Naive B cell (primary cell): ENCODE measurements at regions not wholly inside any gene's neighbourhood (a gene's known extent, or its start where the extent isn't known, plus 50 kb on each side); places are given as distances from the start of the nearest gene placed in this dataset.

Experiments
- ATAC-seq, 2 donors: fragments of 150-1000 bp; cut with Tn5 transposase; 2 replicates each; pipeline ENCODE4 v1.10.0; 2021; ENCODE audit warnings: low read depth in 2 of 2, mild to moderate bottlenecking in 2 of 2, moderate library complexity in 2 of 2
- DNase-seq: peaks from one replicate; pipeline ENCODE4 v3.0.0; 2022
- H3K27ac Mint-ChIP-seq, 6 donors: one replicate each; pipeline ENCODE4 v1.8.0; 2020 to 2022; ENCODE audit warnings: mild to moderate bottlenecking in 6 of 6, mixed read lengths in 6 of 6, moderate library complexity in 5 of 6, inconsistent platforms in 2 of 6
- H3K27me3 Mint-ChIP-seq, 3 donors: one replicate each; pipeline ENCODE4 v1.8.0; 2021 to 2022; ENCODE audit warnings: mixed read lengths in 3 of 3, mild to moderate bottlenecking in 1 of 3
- H3K36me3 Mint-ChIP-seq, 2 donors: one replicate each; pipeline ENCODE4 v1.8.0; 2020 to 2022; ENCODE audit warnings: mixed read lengths in 2 of 2, inconsistent platforms in 1 of 2, mild to moderate bottlenecking in 1 of 2
- H3K4me1 Mint-ChIP-seq, 3 donors: one replicate each; pipeline ENCODE4 v1.8.0; 2020 to 2022; ENCODE audit warnings: mixed read lengths in 3 of 3, inconsistent platforms in 1 of 3, mild to moderate bottlenecking in 1 of 3, moderate library complexity in 1 of 3
- H3K4me3 Mint-ChIP-seq, 8 donors: one replicate each; pipeline ENCODE4 v1.8.0; 2020 to 2022; ENCODE audit warnings: mild to moderate bottlenecking in 8 of 8, mixed read lengths in 8 of 8, moderate library complexity in 8 of 8, inconsistent platforms in 2 of 8
- H3K9me3 Mint-ChIP-seq, 7 donors: one replicate each; pipeline ENCODE4 v1.8.0; 2020 to 2022; ENCODE audit warnings: mixed read lengths in 7 of 7, mild to moderate bottlenecking in 5 of 7, inconsistent platforms in 2 of 7, moderate library complexity in 1 of 7

DNA sequence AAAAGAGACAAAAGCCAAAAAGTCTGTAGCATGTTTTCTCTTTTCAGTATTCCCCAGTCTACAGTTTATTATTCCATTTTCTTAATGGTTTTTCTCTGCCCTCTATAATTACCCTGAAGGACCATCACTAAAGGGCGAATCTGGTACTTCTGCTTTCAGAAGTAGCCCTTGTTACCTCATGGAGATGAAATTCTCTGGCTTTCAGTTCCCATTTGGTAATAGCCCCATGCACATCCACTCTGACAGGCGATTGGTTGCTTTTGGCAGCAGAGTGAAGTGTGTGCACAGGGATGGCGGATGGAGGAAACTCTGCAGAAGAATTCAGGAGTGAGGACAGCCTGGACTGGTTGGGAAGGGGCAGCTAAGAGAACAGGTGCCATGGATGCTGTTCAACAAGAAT lies 66.3 kb upstream of the NABP1 start:
- peak overlapping the region; percentile 17 to 93 (median 60) for H3K27ac Mint-ChIP-seq
- no peaks in the 10 kb centered on the region for H3K27me3 Mint-ChIP-seq
- ATAC-seq (peak; percentile 98 to 99), DNase-seq (peak; percentile 62)
- H3K4me1 Mint-ChIP-seq: peaks cover 8 to 19% (median 13%) of the 10 kb centered on the region in 3 donors
- H3K9me3 Mint-ChIP-seq: peaks cover 0 to 2% (median 0%) of the 10 kb centered on the region in 7 donors
- H3K36me3 Mint-ChIP-seq: no peaks in the 10 kb centered on the region
- peak overlapping the region in 2 of 8 donors; percentile 27 to 44 for H3K4me3 Mint-ChIP-seq

DNA sequence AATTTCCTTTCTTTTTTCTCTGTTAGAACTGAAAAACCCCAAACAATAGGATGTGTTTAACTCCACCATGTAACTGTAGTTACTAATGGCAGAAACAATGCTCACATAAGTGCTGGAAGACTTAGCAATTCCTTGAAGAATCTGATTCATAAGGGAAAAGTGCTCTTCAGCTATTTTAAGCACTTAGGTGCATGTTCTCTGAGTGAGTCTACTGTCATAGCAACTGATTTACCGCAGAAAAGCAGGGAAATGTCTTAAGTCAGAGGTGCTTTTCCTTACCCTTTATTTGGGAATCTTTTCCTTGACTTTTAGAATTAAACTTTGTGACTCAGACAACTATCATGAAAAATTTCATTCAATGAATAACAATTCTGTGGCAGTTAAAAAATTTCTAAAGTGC lies 65.4 kb upstream of the NABP1 start:
- no peak overlapping the region for H3K27ac Mint-ChIP-seq
- no peaks in the 10 kb centered on the region for H3K27me3 Mint-ChIP-seq
- DNase-seq: no peak

DNA sequence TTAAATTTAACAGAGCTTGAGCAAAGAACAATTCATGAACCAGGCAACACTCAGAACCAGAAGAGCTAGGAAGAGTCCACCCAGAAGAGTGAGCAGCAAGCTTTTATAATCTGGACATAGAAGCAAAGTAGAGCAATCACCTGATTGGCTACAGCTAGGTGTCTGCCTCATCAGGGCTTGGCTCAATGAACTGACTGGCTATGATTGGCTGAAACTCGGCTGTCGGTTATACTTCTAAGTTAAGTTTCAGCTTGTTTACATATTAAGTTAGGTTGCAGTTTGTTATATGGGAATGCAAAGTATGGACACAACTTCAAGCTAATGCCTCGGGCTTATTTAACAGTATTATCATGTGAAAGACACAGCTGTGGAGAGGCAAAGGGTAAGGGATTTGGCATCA lies 63.2 kb upstream of the NABP1 start:
- Mint-ChIP-seq H3K36me3 (no peaks in the 10 kb centered on the region), H3K27ac (peak overlapping the region in 4 of 6 donors; percentile 39 to 94 (median 76)), H3K4me3 (no peak overlapping the region), H3K9me3 (peaks cover 0 to 2% (median 0%) of the 10 kb centered on the region in 7 donors), H3K4me1 (peaks cover 19 to 46% (median 35%) of the 10 kb centered on the region in 3 donors), H3K27me3 (no peaks in the 10 kb centered on the region)
- DNase-seq (no peak), ATAC-seq (no peak)

More for the DNA sequence above, 65.4 kb upstream of the NABP1 start:
- ATAC-seq: no peak
- Mint-ChIP-seq H3K9me3 (peaks cover 0 to 2% (median 0%) of the 10 kb centered on the region in 7 donors), H3K4me3 (no peak overlapping the region), H3K4me1 (peaks cover 10 to 24% (median 17%) of the 10 kb centered on the region in 3 donors), H3K36me3 (no peaks in the 10 kb centered on the region)

DNA sequence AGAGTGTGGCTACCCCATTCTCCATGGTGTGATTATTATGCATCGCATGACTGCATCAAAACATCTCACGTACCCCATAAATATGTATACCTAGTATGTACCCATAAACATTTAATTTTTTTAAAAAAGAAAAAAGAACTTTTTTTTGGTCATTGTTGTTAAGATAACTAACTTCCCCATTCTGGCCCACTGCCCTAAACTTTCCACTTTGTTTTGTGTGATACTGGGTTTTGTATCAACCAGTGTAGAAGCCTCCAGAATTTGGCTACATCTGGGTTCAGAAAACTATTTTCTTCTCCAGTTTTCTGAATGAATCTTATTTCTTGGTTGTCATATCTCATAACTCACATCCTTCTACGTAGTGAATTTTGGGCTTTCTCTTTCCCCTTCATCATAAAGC lies 62.3 kb upstream of the NABP1 start:
- no peaks in the 10 kb centered on the region for H3K27me3 Mint-ChIP-seq
- DNase-seq (no peak), ATAC-seq (no peak)
- H3K4me1 Mint-ChIP-seq: peaks cover 19 to 51% (median 35%) of the 10 kb centered on the region in 3 donors
- no peaks in the 10 kb centered on the region for H3K36me3 Mint-ChIP-seq
- peaks cover 0 to 2% (median 0%) of the 10 kb centered on the region in 7 donors for H3K9me3 Mint-ChIP-seq
- H3K4me3 Mint-ChIP-seq: no peak overlapping the region
- H3K27ac Mint-ChIP-seq: peak overlapping the region in 2 of 6 donors; percentile 63 to 94

DNA sequence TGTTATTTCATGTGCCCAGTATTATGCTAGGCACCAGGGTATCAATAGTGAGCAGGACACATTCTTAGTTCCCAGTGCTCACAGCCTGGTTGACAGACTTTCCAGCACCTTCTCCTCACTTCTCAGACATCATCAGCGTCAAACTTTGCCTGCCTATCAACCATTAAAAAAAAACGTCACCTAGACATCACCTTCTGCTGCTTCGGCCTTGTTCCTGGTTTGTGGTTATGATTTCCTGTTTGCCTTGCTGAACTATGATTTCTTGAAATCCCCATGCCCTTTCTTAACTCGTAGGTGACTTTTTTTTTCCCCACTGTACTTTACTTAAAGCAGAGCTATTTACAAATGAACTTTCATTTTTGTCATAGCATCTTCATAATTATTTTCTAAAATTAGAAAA lies 60.4 kb upstream of the NABP1 start:
- Mint-ChIP-seq H3K36me3 (no peaks in the 10 kb centered on the region), H3K4me3 (peak overlapping the region; percentile 8 to 83 (median 25)), H3K27me3 (no peaks in the 10 kb centered on the region), H3K27ac (peak overlapping the region; percentile 39 to 97 (median 92)), H3K4me1 (peaks cover 14 to 40% (median 31%) of the 10 kb centered on the region in 3 donors), H3K9me3 (no peaks in the 10 kb centered on the region)
- DNase-seq (peak; percentile 83), ATAC-seq (peak; percentile 96)

DNA sequence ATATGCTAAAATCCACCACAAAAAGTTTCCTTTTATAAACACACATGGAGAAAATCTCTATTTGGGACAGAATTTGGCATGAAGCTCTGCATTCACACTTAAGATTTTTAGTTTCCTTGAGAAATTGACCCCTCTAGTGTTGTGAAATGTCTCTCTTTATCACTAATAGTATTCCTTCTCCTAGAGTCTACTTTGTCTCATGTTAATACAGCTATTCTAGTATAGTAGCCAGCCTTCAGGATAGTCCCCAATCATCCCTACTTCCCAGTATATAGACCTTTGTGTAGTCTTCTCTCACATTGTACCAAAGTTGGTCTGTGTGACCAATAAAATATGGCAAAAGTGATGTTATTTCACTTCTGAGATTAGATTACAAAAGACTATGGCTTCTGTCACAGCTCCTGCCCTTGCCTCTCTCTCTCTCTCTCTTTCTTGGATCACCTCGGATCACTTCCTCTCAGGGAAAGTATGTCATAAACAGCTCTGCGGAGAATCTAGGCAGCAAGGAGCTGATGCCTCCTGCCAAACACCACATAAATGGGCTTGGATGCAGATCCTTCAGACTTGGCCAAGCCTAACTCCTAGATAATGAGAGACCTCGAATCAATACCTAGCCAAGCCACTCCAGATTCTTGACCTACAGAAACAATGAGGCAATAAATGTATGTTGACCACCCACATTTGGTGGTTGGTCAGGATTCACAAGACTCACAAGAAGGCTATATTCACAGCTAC lies 59.7 kb upstream of the NABP1 start:
- peak overlapping the region; percentile 39 to 97 (median 92) for H3K27ac Mint-ChIP-seq
- peaks cover 14 to 40% (median 36%) of the 10 kb centered on the region in 3 donors for H3K4me1 Mint-ChIP-seq
- peak overlapping the region in 5 of 8 donors; percentile 10 to 83 (median 46) for H3K4me3 Mint-ChIP-seq
- H3K36me3 Mint-ChIP-seq: no peaks in the 10 kb centered on the region
- no peak for ATAC-seq
- no peak for DNase-seq
- no peaks in the 10 kb centered on the region for H3K27me3 Mint-ChIP-seq
- no peaks in the 10 kb centered on the region for H3K9me3 Mint-ChIP-seq

- DNase-seq (no peak), ATAC-seq (no peak)
- peaks cover 14 to 44% (median 36%) of the 10 kb centered on the region in 3 donors for H3K4me1 Mint-ChIP-seq
- H3K4me3 Mint-ChIP-seq: peak overlapping the region in 3 of 8 donors; percentile 32 to 83 (median 46)
- no peaks in the 10 kb centered on the region for H3K9me3 Mint-ChIP-seq
- H3K36me3 Mint-ChIP-seq: no peaks in the 10 kb centered on the region
- peak overlapping the region; percentile 52 to 97 (median 92) for H3K27ac Mint-ChIP-seq
- H3K27me3 Mint-ChIP-seq: no peaks in the 10 kb centered on the region
These were observed 59.1 kb upstream of the NABP1 start for GRCh38 chr2:191618786-191619185.

DNA sequence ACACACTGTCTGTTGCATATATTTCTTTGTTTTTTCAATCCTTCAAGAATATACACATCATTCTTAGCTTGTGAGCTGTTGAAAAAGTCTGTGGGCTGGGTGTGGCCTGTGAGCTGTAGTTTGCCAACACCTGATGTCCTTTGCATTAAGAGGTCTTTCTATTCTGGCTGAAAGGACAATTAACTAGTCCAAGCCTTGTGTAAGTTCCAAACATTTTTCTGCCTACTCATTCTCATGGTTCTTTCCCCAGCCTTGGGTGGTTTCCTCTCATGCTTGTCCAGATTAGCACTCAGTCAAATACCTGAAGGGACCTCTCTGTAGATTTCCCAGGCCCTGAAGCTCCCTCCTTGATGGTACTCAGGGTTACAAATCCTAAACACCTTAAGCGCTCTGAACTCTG lies 57.8 kb upstream of the NABP1 start:
- Mint-ChIP-seq H3K27ac (peak overlapping the region in 4 of 6 donors; percentile 4 to 84 (median 49)), H3K9me3 (peaks cover 0 to 2% (median 0%) of the 10 kb centered on the region in 7 donors), H3K4me3 (no peak overlapping the region), H3K27me3 (no peaks in the 10 kb centered on the region), H3K36me3 (no peaks in the 10 kb centered on the region), H3K4me1 (peaks cover 16 to 42% (median 36%) of the 10 kb centered on the region in 3 donors)
- ATAC-seq (no peak), DNase-seq (no peak)

GRCh38 chr2:191622374-191623320 lies 55.3 kb upstream of the NABP1 start:
- Mint-ChIP-seq H3K9me3 (peaks cover 0 to 2% (median 0%) of the 10 kb centered on the region in 7 donors), H3K36me3 (no peaks in the 10 kb centered on the region), H3K27ac (peak overlapping the region in 2 of 6 donors; percentile 20 to 64), H3K4me3 (peak overlapping the region in 1 of 8 donors; percentile 27), H3K4me1 (peaks cover 12 to 33% (median 23%) of the 10 kb centered on the region in 3 donors), H3K27me3 (no peaks in the 10 kb centered on the region)
- DNase-seq (no peak), ATAC-seq (no peak)

DNA sequence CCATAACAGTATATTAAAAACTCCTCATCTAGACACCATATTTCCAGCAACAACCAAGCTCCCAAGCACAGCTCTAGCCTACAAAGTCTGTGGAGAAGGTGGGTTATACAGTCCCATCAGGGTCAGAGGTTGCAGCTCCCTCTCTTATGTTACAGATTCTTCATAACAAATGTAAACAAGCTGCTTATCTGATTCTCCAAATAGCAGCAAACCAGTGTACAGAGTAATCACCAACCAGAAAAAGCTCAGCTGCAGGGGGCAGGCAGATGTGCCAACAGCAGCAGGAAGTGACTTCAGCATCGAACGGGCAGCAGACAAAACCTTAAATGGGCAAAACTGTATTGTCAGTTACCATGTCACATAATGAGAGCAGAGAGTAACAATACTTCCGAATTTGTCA lies 52.9 kb upstream of the NABP1 start:
- DNase-seq: no peak
- H3K4me3 Mint-ChIP-seq: no peak overlapping the region
- ATAC-seq: peak; percentile 41 to 72
- H3K9me3 Mint-ChIP-seq: peaks cover 0 to 2% (median 0%) of the 10 kb centered on the region in 7 donors
- H3K27me3 Mint-ChIP-seq: no peaks in the 10 kb centered on the region
- H3K36me3 Mint-ChIP-seq: no peaks in the 10 kb centered on the region
- H3K4me1 Mint-ChIP-seq: peaks cover 10 to 23% (median 17%) of the 10 kb centered on the region in 3 donors
- H3K27ac Mint-ChIP-seq: no peak overlapping the region

- H3K36me3 Mint-ChIP-seq: no peaks in the 10 kb centered on the region
- no peak for DNase-seq
- peaks cover 10 to 23% (median 13%) of the 10 kb centered on the region in 3 donors for H3K4me1 Mint-ChIP-seq
- H3K27ac Mint-ChIP-seq: no peak overlapping the region
- no peak overlapping the region for H3K4me3 Mint-ChIP-seq
- no peaks in the 10 kb centered on the region for H3K27me3 Mint-ChIP-seq
- no peak for ATAC-seq
- H3K9me3 Mint-ChIP-seq: peaks cover 0 to 2% (median 0%) of the 10 kb centered on the region in 7 donors
These were observed 52.5 kb upstream of the NABP1 start for GRCh38 chr2:191625446-191625845.

GRCh38 chr2:191626497-191627151 lies 51.3 kb upstream of the NABP1 start:
- no peak for ATAC-seq
- H3K27me3 Mint-ChIP-seq: no peaks in the 10 kb centered on the region
- peaks cover 0 to 2% (median 0%) of the 10 kb centered on the region in 7 donors for H3K9me3 Mint-ChIP-seq
- no peak overlapping the region for H3K27ac Mint-ChIP-seq
- peaks cover 10 to 23% (median 13%) of the 10 kb centered on the region in 3 donors for H3K4me1 Mint-ChIP-seq
- DNase-seq: no peak
- H3K4me3 Mint-ChIP-seq: no peak overlapping the region
- H3K36me3 Mint-ChIP-seq: no peaks in the 10 kb centered on the region

GRCh38 chr2:191627518-191627917 lies 50.4 kb upstream of the NABP1 start:
- peaks cover 10 to 20% (median 13%) of the 10 kb centered on the region in 3 donors for H3K4me1 Mint-ChIP-seq
- H3K36me3 Mint-ChIP-seq: no peaks in the 10 kb centered on the region
- no peak for ATAC-seq
- no peaks in the 10 kb centered on the region for H3K27me3 Mint-ChIP-seq
- H3K9me3 Mint-ChIP-seq: peaks cover 0 to 2% (median 0%) of the 10 kb centered on the region in 7 donors
- H3K4me3 Mint-ChIP-seq: peak overlapping the region in 1 of 8 donors; percentile 48
- DNase-seq: no peak
- H3K27ac Mint-ChIP-seq: peak overlapping the region in 2 of 6 donors; percentile 12 to 16
